Natural killer cell (primary cell): ENCODE measurements at regions not wholly inside any gene's neighbourhood (a gene's known extent, or its start where the extent isn't known, plus 50 kb on each side); places are given as distances from the start of the nearest gene placed in this dataset.

ENCODE experiments used
- ATAC-seq, 3 donors: fragments of 150-1000 bp in 2 of 3; fragments of 200-7000 bp in 1 of 3; cut with Tn5 transposase; 1 replicate in 1 of 3; 2 replicates in 2 of 3; pipeline ENCODE4 v1.10.0; 2021; ENCODE audit warnings: mild to moderate bottlenecking in 2 of 3, moderate library complexity in 2 of 3
- DNase-seq, 2 donors: peaks; one replicate each; pipeline versions ENCODE4 v3.0.0 to v3.0.0-alpha.2; 2013 to 2021; ENCODE audit warnings: mixed read lengths in 1 of 2
- H3K27ac ChIP-seq: one replicate; pipeline ENCODE4 v1.5.1; 2013; ENCODE audit warnings: mild to moderate bottlenecking, low read length
- H3K27me3 ChIP-seq: one replicate; pipeline ENCODE4 v1.6.1; 2013; ENCODE audit warnings: low read length; ENCODE audit not compliant: control insufficient read depth, insufficient read depth
- H3K36me3 ChIP-seq: one replicate; pipeline ENCODE4 v1.6.1; 2013; ENCODE audit warnings: low read length; ENCODE audit not compliant: control insufficient read depth, insufficient read depth
- H3K4me1 ChIP-seq: one replicate; pipeline ENCODE4 v1.6.1; 2013; ENCODE audit warnings: low read length; ENCODE audit not compliant: control insufficient read depth, insufficient read depth
- H3K4me3 ChIP-seq: one replicate; pipeline ENCODE4 v1.5.1; 2013; ENCODE audit warnings: low read length
- H3K9me3 ChIP-seq: one replicate; pipeline ENCODE4 v1.6.1; 2013; ENCODE audit warnings: low read length; ENCODE audit not compliant: control insufficient read depth, insufficient read depth
- H3K27ac Mint-ChIP-seq, 2 donors: one replicate each; pipeline ENCODE4 v1.8.0; 2022; ENCODE audit warnings: mild to moderate bottlenecking in 2 of 2, mixed read lengths in 2 of 2, moderate library complexity in 1 of 2
- H3K27me3 Mint-ChIP-seq, 2 donors: one replicate each; pipeline ENCODE4 v1.8.0; 2022; ENCODE audit warnings: low read depth in 2 of 2, mixed read lengths in 2 of 2
- H3K36me3 Mint-ChIP-seq: one replicate; pipeline ENCODE4 v1.8.0; 2022; ENCODE audit warnings: mixed read lengths
- H3K4me1 Mint-ChIP-seq, 2 donors: one replicate each; pipeline ENCODE4 v1.8.0; 2022; ENCODE audit warnings: mixed read lengths in 2 of 2
- H3K4me3 Mint-ChIP-seq: one replicate; pipeline ENCODE4 v1.8.0; 2022; ENCODE audit warnings: mild to moderate bottlenecking, moderate library complexity, mixed read lengths
- H3K9me3 Mint-ChIP-seq, 2 donors: one replicate each; pipeline ENCODE4 v1.8.0; 2022; ENCODE audit warnings: mixed read lengths in 2 of 2
- CTCF ChIP-seq: fragments of 200-600 bp; IDR thresholded peaks from one replicate; pipeline ENCODE4 v1.8.0; 2022; ENCODE audit warnings: antibody characterized with exemption
- WGBS: methylation state at CpG from one replicate; pipeline ENCODE4 v1.1.7; 2013; ENCODE audit warnings: missing lambda C conversion rate; ENCODE audit not compliant: insufficient coverage; 5-methylcytosine and 5-hydroxymethylcytosine counted together
- intact Hi-C: fragments of 100-400 bp; cut with micrococcal nuclease; formaldehyde crosslinking; loops from one replicate; pipeline ENCODE4 v1.14.2; 2022

GRCh38 chr10:55063811-55064210 is 262.8 kb upstream of the PCDH15 start:
- DNase-seq (no peak), ATAC-seq (no peak)
- no peaks in the 10 kb centered on the region for H3K4me1 Mint-ChIP-seq
- no peak for TF ChIP-seq CTCF
- no peak overlapping the region for H3K4me3 ChIP-seq
- H3K27ac ChIP-seq, result no peak overlapping the region
- no peaks in the 10 kb centered on the region for H3K36me3 ChIP-seq
- H3K36me3 Mint-ChIP-seq, result no peaks in the 10 kb centered on the region
- no peaks in the 10 kb centered on the region for H3K27me3 Mint-ChIP-seq
- H3K4me1 ChIP-seq, result no peaks in the 10 kb centered on the region
- peaks cover 6 to 14% of the 10 kb centered on the region in 2 donors for H3K9me3 Mint-ChIP-seq
- no peak overlapping the region for H3K27ac Mint-ChIP-seq
- peaks cover 2% of the 10 kb centered on the region for H3K9me3 ChIP-seq
- no peak overlapping the region for H3K4me3 Mint-ChIP-seq
- intact Hi-C loops, result no loop called here
- H3K27me3 ChIP-seq, result no peaks in the 10 kb centered on the region

DNA sequence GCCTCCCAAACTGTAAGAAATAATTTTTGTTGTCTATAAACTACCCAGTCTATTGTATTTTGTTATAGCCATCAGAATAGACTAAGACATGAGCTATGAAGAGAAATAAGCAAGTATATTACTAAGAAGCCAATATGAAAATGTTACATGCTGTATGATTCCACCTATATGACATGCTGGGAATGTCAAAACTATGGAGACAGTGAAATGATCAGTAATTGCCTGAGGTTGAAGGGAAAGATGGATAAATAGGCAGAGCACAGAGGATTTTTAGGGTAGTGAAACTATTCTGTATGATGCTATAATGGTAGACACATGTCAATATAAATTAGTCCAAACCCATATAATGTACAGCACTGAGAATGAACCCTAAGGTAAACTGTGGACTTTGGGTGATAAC is 261.3 kb upstream of the PCDH15 start:
- intact Hi-C loops, result no loop called here
- no peaks in the 10 kb centered on the region for H3K4me1 ChIP-seq
- no peak overlapping the region for H3K4me3 ChIP-seq
- H3K36me3 ChIP-seq, result no peaks in the 10 kb centered on the region
- DNase-seq, result no peak
- H3K27me3 ChIP-seq, result no peaks in the 10 kb centered on the region
- no peak overlapping the region for H3K4me3 Mint-ChIP-seq
- no peak for ATAC-seq
- H3K4me1 Mint-ChIP-seq, result no peaks in the 10 kb centered on the region
- peaks cover 6 to 13% of the 10 kb centered on the region in 2 donors for H3K9me3 Mint-ChIP-seq
- H3K36me3 Mint-ChIP-seq, result no peaks in the 10 kb centered on the region
- H3K9me3 ChIP-seq, result no peaks in the 10 kb centered on the region
- no peak for TF ChIP-seq CTCF
- H3K27ac ChIP-seq, result no peak overlapping the region
- no peaks in the 10 kb centered on the region for H3K27me3 Mint-ChIP-seq
- no peak overlapping the region for H3K27ac Mint-ChIP-seq

GRCh38 chr10:55058800-55059199 is 257.8 kb upstream of the PCDH15 start:
- no peaks in the 10 kb centered on the region for H3K27me3 Mint-ChIP-seq
- Histone ChIP-seq H3K4me3 (no peak overlapping the region), H3K27ac (no peak overlapping the region), H3K4me1 (no peaks in the 10 kb centered on the region), H3K27me3 (no peaks in the 10 kb centered on the region), H3K9me3 (peaks cover 4% of the 10 kb centered on the region), H3K36me3 (no peaks in the 10 kb centered on the region)
- intact Hi-C loops, result no loop called here
- H3K27ac Mint-ChIP-seq, result no peak overlapping the region
- no peak for DNase-seq
- H3K4me3 Mint-ChIP-seq, result no peak overlapping the region
- peaks cover 7% of the 10 kb centered on the region for H3K36me3 Mint-ChIP-seq
- no peaks in the 10 kb centered on the region for H3K4me1 Mint-ChIP-seq
- H3K9me3 Mint-ChIP-seq, result peaks cover 15 to 18% of the 10 kb centered on the region in 2 donors
- no peak for ATAC-seq
- 87% methylated on average over 5 of the region's 5 CpGs for WGBS
- no peak for TF ChIP-seq CTCF

GRCh38 chr10:55051515-55051914 is 250.5 kb upstream of the PCDH15 start:
- TF ChIP-seq CTCF, result no peak
- intact Hi-C loops, result no loop called here
- peaks cover 7% of the 10 kb centered on the region for H3K36me3 Mint-ChIP-seq
- Histone ChIP-seq H3K36me3 (no peaks in the 10 kb centered on the region), H3K9me3 (peaks cover 7% of the 10 kb centered on the region), H3K27me3 (no peaks in the 10 kb centered on the region), H3K4me3 (no peak overlapping the region), H3K27ac (no peak overlapping the region), H3K4me1 (no peaks in the 10 kb centered on the region)
- no peak overlapping the region for H3K4me3 Mint-ChIP-seq
- no peak for DNase-seq
- H3K27ac Mint-ChIP-seq, result no peak overlapping the region
- no CpG with 5 or more reads among the region's 2 CpGs for WGBS
- H3K9me3 Mint-ChIP-seq, result peaks cover 13 to 16% of the 10 kb centered on the region in 2 donors
- no peaks in the 10 kb centered on the region for H3K4me1 Mint-ChIP-seq
- ATAC-seq, result no peak
- H3K27me3 Mint-ChIP-seq, result no peaks in the 10 kb centered on the region
